ENCODE measurements at regions not wholly inside any gene's neighbourhood (a gene's known extent, or its start where the extent isn't known, plus 50 kb on each side); places are given as distances from the start of the nearest gene placed in this dataset.

DNA sequence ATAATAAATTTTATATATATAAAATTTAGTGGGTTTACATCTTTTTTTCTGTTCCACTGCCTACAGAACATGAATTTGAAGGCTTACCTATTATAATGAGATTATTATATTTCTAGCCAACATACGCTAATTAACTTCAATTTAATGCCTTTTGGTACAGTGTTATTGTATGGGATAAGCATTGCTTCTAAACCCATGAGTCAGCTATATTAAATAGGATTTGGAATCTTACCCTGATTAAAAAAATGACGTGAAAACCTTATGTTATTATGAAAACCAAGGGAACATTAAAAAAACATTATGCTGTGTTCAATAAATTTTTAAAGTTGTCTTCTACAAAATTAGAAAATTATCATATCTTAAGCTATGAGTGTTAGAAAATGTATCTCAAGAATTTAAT lies 334.0 kb upstream of the RGS17 start:
- ChIA-PET CTCF (ENCODE audit: partially characterized antibody) (no interaction called here), POLR2A (ENCODE audit: partially characterized antibody) (no interaction called here)
- no peak overlapping the region for H3K9ac ChIP-seq (replicated peaks in 1 of 4; ENCODE audit: extremely low read depth in 1 of 4, low read depth in 3 of 4, low read length in 3 of 4)
- H3K14ac ChIP-seq (ENCODE audit: insufficient read length), result no peak overlapping the region
- TF ChIP-seq, protein P1, sequence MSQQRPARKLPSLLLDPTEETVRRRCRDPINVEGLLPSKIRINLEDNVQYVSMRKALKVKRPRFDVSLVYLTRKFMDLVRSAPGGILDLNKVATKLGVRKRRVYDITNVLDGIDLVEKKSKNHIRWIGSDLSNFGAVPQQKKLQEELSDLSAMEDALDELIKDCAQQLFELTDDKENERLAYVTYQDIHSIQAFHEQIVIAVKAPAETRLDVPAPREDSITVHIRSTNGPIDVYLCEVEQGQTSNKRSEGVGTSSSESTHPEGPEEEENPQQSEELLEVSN (IDR thresholded peaks at IDR 0.05), result no peak
- TF ChIP-seq MAFK (IDR thresholded peaks at IDR 0.05; ENCODE audit: low read depth, low read length), result peak; percentile 12; the same call in 1 of the 2 replicates
- TF ChIP-seq CEBPB (IDR thresholded peaks at IDR 0.05; ENCODE audit: low read depth, low read length), result no peak
- no peak for TF ChIP-seq ASH2L (IDR thresholded peaks at IDR 0.05; ENCODE audit: low read length)
- no peak overlapping the region for H3K23ac ChIP-seq (ENCODE audit: insufficient read length)
- H3K18ac ChIP-seq (ENCODE audit: extremely low read depth, low read length), result no peak overlapping the region
- H3K27me3 ChIP-seq (replicated peaks in 1 of 4; ENCODE audit: control insufficient read depth in 3 of 4, extremely low read depth in 1 of 4, insufficient read depth in 3 of 4, low read length in 3 of 4), result no peaks in the 10 kb centered on the region
- no peak overlapping the region for H2BK15ac ChIP-seq (ENCODE audit: low read length)
- no peaks in the 10 kb centered on the region for H4K20me1 ChIP-seq (replicated peaks in 1 of 2; ENCODE audit: control insufficient read depth in 1 of 2, insufficient read depth in 2 of 2, low read length in 2 of 2)
- no peak overlapping the region for H3K4me3 ChIP-seq (ENCODE audit: extremely low read depth in 1 of 4, insufficient read depth in 2 of 4, low read depth in 3 of 4, low read length in 4 of 4)
- H3K27ac ChIP-seq (ENCODE audit: low read depth, low read length), result no peak overlapping the region
- no peak overlapping the region for H2BK20ac ChIP-seq (ENCODE audit: low read length)
- no peaks in the 10 kb centered on the region for H3K79me1 ChIP-seq (ENCODE audit: low read depth, low read length)
- H3K79me2 ChIP-seq (ENCODE audit: control insufficient read depth in 1 of 2, insufficient read depth in 2 of 2, low read length in 2 of 2), result no peaks in the 10 kb centered on the region
- 90% methylated on average over 2 of the region's 2 CpGs; no CpG with 5 or more reads in 1 of the 2 experiments for WGBS, 2 experiments (ENCODE audit: extremely low coverage in 1 of 2, insufficient coverage in 1 of 2, insufficient read length in 1 of 2, insufficient replicate concordance in 2 of 2, low coverage in 1 of 2, low lambda C conversion rate in 2 of 2, missing lambda C conversion rate in 1 of 2)
- H3K4me1 ChIP-seq (replicated peaks in 1 of 4; ENCODE audit: control insufficient read depth in 3 of 4, insufficient read depth in 4 of 4, low read length in 3 of 4), result no peaks in the 10 kb centered on the region
- H4K8ac ChIP-seq (ENCODE audit: extremely low read depth, insufficient read depth, low read length), result no peak overlapping the region
- H3K56ac ChIP-seq (replicated peaks; ENCODE audit: insufficient read length, low read depth, low read length), result no peak overlapping the region
- no peak overlapping the region for H2BK5ac ChIP-seq (ENCODE audit: low read depth, low read length)
- no peak overlapping the region for H2AK5ac ChIP-seq (ENCODE audit: low read depth, low read length)
- 0 out of 4 replicates have a peak, but pooled peaks cover 0 to 3% of the 10 kb centered on the region in 2 experiments for H3K9me3 ChIP-seq (ENCODE audit: insufficient read depth in 2 of 2, low read depth in 1 of 2, low read length in 1 of 2)
- no peak overlapping the region for H3K4ac ChIP-seq (replicated peaks; ENCODE audit: insufficient read length, low read depth, low read length)
- no peak overlapping the region for H4K5ac ChIP-seq (ENCODE audit: insufficient read length, low read depth, low read length)
- H3K23me2 ChIP-seq (ENCODE audit: low read depth, low read length), result no peaks in the 10 kb centered on the region
- FAIRE-seq, result no peak
- no peak overlapping the region for H2AFZ ChIP-seq (ENCODE audit: low read length)
- H2BK120ac ChIP-seq (replicated peaks; ENCODE audit: low read depth, low read length), result no peak overlapping the region
- no peak overlapping the region for H2BK12ac ChIP-seq (ENCODE audit: low read depth, low read length)
- H3K4me2 ChIP-seq (ENCODE audit: insufficient read depth in 1 of 2, low read depth in 2 of 2, low read length in 2 of 2), result no peak overlapping the region
- H4K91ac ChIP-seq (replicated peaks; ENCODE audit: insufficient read length, low read length), result no peak overlapping the region
- no peaks in the 10 kb centered on the region for H3K36me3 ChIP-seq (ENCODE audit: control insufficient read depth in 2 of 4, insufficient read depth in 4 of 4, low read length in 3 of 4)
- DNase-seq (ENCODE audit: low read depth in 1 of 2, low spot score in 2 of 2), result no peak
